HT-29 (cell line): ENCODE measurements at regions not wholly inside any gene's neighbourhood (a gene's known extent, or its start where the extent isn't known, plus 50 kb on each side); places are given as distances from the start of the nearest gene placed in this dataset. TPM values are rescaled to one million over a fixed set of nuclear protein-coding genes. Genes with fewer than 3 reads are reported as not detected.

Experiments used
- small RNA-seq: library from RNA; depleted of rRNA; stranded (forward); fragments of <200 nt; gene quantifications from one replicate; pipeline ENCODE3, GENCODE V24; 2014

Small RNA genes in the stretch of these regions (small RNA-seq; reads per million reads assigned to genes)
- gene AC090517.1, result not detected
- gene AC090517.3, result not detected
